HepG2 (cell line): ENCODE measurements at regions not wholly inside any gene's neighbourhood (a gene's known extent, or its start where the extent isn't known, plus 50 kb on each side); places are given as distances from the start of the nearest gene placed in this dataset.

Source experiments
- CTCF ChIP-seq: sonication (generic); formaldehyde crosslinking; IDR thresholded peaks from 2 replicates; pipeline ENCODE4 v1.5.0; 2020; ENCODE audit warnings: mild to moderate bottlenecking, missing genetic modification reagents, moderate library complexity
- POLR2AphosphoS5 ChIP-seq: IDR thresholded peaks from 2 replicates; pipeline ENCODE4 v1.6.1; 2012; ENCODE audit warnings: low read depth, low read length

DNA sequence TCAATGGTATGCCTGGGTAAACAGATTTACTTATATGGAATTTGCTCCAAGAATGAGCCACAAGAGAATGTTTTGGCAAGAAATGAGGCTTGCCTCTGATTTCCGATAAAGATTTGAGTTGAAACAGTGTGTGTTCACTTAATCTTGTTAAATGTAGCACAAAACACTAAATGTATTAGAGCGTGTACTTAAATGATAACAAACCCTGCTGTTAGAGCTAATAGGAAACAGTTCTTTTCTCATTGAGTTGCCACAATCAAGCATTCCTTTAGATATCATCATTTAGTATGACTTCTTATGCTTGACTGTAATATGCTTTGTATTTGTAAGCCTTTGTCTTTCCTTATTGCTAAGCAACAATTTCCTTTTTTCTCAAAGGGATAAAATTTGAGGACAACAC lies 353.6 kb upstream of the ZNF717 start:
- TF ChIP-seq CTCF (CRISPR knock-in tag), result no peak
- TF ChIP-seq POLR2AphosphoS5, result no peak
